Activated CD8-positive, alpha-beta memory T cell treated with anti-CD3 and anti-CD28 coated beads, Interleukin-2, amount 50 U/mL, for 24 hours (primary cell): ENCODE measurements at regions not wholly inside any gene's neighbourhood (a gene's known extent, or its start where the extent isn't known, plus 50 kb on each side); places are given as distances from the start of the nearest gene placed in this dataset.
"Not testable (repeated sequence)": the region's sequence is repeated elsewhere in the genome, so short reads cannot be mapped to it uniquely, and the experiment has no call there.

ENCODE experiments used
- DNase-seq: peaks from one replicate; pipeline ENCODE4 v3.0.0-alpha.2; 2020; ENCODE audit errors: extremely low read depth

DNA sequence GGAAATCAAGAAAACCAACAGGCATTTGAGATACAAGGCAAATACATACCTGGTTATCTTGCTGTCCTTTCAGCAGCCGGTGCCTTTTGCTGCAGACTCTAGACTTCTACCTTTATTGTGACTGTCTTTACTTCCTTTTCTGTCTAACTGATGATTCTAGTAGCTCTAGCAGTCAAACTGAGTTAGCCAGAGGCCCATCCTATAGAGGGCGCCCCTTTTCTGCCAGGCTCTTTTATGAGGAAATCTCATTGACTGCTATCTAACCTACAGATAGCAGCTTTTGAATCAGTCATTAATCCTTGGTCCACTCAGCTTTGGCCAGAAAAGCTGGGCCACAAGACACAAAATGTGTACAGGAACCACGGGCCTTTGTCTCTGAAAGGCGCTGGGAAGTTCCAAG is 87.5 kb upstream of the WSB1 start:
- DNase-seq = no peak

DNA sequence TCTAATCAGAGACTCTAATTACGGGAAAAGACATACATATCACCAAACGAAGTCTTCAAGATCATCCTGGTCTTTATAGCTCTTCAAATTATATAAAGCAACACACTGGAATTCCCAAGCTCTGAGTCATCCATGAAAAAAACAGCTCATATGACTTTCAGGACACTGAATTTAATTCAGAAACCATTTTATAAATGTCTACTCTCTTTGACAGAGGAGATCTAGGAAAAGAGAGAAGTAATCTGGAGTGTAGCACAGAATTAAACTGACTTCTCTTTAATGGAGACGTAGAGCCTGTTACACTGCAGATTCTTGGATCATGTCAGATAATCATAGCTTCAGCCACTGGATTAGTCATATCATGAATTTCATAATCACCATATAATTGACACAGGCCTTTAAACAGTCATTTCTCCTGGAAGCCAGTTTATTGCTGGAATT is 86.8 kb upstream of the WSB1 start:
- no peak for DNase-seq

DNA sequence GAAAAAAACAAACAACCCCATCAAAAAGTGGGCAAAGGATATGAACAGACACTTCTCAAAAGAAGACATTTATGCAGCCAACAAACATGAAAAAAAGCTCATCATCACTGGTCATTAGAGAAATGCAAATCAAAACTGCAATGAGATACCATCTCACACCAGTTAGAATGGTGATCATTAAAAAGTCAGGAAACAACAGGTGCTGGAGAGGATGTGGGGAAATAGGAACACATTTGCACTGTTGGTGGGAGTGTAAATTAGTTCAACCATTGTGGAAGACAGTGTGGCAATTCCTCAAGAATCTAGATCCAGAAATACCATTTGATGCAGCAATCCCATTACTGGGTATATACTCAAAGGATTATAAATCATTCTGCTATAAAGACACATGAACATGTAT is 85.5 kb upstream of the WSB1 start:
- not testable (repeated sequence) for DNase-seq

DNA sequence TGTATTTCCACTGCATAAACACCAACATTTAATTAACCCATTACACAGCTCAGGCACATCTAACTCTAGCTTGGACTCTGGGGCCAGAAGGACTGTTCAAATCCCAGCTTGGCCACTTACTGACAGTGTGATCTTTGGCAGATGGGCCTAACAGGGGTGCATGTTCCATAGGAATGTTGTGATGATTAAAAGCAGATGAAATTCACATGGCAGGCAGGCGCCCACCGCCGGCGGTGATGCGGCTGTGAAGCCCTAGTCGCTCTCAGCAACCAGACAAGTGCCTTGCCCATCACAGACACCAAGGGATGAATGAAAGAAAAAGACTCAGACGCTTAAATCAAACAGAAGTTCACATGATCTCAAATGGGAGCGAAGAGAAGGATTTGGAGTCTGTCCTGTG is 84.6 kb upstream of the WSB1 start:
- no peak for DNase-seq

DNA sequence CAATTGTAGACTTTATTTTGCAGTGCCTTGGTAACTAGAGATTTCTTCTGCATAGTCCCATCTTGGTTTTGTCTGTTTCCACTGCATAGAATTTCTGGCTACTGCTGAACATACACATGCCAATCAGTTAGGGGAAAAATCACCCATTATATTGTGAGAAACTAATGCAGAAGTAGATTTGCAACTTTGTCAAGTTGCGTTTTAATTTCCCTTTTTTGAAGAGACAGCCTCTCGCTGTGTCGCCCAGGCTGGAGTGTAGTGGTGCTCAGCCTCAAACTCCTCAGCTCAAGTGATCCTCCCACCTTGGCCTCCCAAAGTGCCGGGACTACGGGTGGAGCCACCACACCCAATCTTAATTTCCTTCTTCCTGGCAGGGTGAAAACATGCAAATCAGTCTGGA is 83.1 kb upstream of the WSB1 start:
- DNase-seq = not testable (repeated sequence)

GRCh38 chr17:27216836-27217235 is 77.1 kb upstream of the WSB1 start:
- DNase-seq = no peak

DNA sequence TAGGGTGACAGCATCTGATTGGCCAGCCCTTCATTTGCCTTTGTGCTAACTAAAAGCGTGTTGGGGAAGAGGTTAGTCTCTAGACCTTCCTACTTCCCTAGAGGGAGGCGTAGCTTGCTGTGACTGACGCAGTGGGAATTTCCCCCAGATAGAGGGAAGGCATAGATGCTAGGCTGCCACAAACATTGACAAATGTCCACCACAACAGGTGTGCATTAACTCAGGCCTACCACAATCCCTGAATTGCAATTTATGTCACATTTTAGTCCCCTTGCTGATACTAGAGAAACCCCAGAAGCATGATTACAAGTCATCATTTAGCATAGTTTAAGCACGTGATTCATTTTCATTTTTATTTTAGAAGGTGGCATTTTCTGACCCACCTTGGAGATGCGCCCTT is 76.3 kb upstream of the WSB1 start:
- no peak for DNase-seq

- no peak for DNase-seq
These were observed 75.9 kb upstream of the WSB1 start for GRCh38 chr17:27218041-27218440.

DNA sequence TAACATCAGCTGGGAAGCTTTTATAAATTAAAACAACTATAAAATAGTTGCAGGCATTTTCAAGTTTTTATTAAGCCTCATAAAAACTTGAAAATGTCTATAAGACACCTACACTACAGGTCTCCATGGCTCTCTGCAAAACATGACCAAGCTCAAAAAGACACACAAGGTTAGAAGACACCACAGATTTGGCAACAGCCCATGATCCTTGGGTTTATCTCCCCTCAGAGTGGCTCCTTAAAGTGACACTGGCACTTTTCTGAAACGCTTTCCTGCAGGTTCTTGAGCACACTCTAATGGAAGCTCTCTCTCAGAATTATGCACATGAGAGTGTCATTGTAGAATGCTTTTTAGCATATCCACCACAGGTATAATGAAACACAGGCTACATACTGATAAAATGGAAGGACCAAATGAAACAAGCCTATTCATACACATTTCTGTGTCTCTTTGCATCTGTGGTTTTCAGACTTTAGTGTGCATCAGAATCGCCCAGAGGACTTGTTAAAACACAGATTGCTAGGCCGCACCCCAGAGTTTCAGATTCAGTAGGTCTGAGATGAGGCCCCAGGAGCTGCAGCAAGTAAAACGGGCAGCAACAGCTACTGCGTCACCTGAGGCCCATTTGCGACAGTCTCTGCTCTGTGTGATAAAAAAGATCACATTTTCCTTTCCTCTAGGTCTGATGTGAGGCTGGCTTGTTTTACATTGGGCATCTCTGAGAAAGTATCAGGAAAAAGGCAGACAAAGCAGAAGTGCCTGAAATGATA is 75.0 kb upstream of the WSB1 start:
- DNase-seq = no peak

- DNase-seq = no peak
These were observed 71.4 kb upstream of the WSB1 start for GRCh38 chr17:27222515-27222914.

- DNase-seq = no peak
These were observed 69.2 kb upstream of the WSB1 start for GRCh38 chr17:27224526-27225315.

DNA sequence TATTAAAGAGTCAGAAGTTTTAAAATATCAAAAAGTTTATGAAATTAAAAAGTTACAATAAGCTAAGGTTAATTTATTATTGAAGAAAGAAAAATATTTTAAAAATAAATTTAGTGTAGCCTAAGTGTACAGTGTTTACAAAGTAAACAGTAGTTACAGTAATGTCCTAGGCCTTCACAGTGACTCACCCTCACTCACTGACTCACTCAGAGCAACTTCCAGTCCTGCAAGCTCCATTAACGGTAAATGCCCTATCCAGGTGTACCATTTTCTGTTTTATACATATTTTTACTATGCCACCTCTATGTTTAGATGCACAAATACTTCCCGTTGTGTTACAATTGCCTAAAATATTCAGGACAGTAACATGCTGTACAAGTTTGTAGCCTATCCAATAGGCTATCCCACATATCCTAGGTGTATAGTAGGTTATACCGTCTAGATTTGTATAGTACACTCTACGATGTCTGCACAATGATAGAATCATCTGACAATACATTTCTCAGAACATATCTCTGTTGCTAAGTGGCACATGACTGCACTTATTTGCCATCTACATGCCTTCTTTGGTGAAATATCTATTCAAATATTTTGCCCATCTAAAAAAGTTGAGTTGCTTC is 67.2 kb upstream of the WSB1 start:
- DNase-seq = no peak

DNA sequence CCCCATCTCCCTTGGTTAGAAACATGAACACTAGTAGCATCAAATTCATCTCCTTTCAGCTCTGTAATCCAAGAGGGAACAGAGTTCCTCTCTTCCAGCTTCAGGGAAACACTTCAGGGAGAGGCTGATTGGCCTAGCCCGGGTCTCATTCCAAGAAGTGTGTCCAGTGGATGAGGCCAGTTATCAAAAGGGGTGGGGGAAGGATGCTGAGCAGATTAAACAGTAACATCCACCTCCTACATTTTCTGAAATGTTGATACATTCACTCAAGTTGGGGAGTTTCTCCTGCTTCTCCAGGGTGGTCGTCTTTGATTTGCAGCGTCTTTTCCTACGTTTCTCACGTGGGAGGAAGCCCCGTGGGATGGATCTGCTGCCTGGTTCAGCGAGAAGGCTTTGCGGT is 62.9 kb upstream of the WSB1 start:
- DNase-seq = no peak

DNA sequence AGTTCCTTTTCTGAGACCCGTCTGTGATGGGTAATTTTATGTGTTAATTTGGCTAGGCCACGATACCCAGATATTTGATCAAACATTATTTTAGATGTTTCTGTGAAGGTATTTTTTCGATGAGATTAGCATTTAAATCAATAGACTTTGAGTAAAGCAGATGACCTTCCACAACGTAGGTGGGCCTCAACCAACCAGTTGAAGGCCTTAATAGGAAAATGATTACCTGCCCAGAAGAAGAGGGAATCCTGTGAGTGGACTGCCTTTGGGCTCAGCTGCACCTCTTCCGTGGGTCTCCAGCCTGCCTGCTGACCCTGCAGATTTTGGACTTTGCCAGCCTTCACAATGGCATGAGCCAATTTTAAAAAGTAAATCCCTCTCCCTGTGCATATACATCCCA is 61.6 kb upstream of the WSB1 start:
- DNase-seq = no peak

GRCh38 chr17:27233059-27233458 is 60.9 kb upstream of the WSB1 start:
- no peak for DNase-seq

DNA sequence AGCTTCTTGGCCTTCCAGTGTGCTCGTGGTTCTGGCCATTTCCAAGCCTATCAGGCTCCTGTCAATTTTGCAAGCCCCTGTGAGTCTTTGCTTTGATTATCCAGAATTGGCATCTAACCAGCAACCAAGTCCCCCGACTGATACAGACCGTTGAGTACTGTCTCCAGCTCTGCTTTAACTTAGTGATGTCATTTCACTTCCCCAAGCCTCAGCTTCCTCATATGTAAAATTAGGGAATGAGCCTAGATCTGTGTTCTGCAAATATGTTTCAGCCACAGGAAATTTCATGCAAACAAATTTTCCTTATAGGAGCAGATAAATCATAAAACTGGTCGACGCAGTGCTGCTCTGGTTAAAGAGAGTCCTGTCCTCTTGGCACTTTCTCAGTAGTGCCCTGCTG is 60.1 kb upstream of the WSB1 start:
- DNase-seq = no peak

DNA sequence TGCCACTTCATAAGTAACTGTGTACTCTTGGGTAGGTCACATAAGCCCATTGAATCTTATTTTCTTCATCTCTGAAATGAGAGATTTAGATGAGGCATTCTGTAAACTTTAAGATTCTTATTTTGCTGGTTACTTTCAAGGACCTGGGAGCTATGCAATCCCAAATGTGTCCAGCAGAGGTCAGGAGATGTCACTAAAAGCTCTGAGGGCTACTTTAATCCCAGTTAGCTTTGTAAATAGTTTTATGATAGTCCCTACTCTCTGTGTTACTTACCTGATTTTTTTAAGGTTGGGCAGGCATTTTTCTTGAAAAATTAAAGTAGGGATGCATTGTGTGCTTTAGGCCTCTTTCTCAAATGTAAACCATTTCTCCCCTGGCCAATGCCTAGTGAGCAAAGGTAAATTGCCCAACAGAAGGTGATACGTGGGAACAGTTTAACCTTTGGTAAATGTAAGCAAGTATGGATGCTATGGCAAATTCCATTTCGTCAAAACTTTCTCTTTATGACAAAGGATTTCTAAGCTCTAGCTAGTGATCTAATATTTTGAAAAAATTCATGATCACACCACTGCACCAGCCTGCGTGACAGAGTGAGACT is 57.1 kb upstream of the WSB1 start:
- DNase-seq = peak; percentile 51

DNA sequence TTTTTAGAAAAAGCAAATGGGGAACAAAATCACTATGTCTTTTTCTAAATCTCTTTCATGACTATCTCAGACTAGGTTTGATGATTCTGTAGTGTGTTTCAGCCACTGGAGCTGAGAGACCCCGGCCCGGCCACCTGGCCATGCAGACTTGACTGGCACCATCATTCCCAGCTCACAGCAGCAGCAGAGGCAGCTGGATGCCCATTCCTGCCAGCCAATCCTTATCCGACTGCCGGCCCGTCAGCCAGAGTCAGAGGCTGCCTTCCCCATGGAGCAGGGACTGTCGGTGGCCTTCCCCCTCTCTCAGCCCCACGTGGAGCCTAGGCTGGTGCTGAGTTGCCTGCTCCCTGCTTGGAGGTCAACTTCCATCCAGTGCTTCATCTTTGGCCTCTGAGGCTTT is 56.0 kb upstream of the WSB1 start:
- DNase-seq = no peak

GRCh38 chr17:27239046-27239445 is 54.9 kb upstream of the WSB1 start:
- no peak for DNase-seq

GRCh38 chr17:27239584-27239983 is 54.3 kb upstream of the WSB1 start:
- DNase-seq = no peak

DNA sequence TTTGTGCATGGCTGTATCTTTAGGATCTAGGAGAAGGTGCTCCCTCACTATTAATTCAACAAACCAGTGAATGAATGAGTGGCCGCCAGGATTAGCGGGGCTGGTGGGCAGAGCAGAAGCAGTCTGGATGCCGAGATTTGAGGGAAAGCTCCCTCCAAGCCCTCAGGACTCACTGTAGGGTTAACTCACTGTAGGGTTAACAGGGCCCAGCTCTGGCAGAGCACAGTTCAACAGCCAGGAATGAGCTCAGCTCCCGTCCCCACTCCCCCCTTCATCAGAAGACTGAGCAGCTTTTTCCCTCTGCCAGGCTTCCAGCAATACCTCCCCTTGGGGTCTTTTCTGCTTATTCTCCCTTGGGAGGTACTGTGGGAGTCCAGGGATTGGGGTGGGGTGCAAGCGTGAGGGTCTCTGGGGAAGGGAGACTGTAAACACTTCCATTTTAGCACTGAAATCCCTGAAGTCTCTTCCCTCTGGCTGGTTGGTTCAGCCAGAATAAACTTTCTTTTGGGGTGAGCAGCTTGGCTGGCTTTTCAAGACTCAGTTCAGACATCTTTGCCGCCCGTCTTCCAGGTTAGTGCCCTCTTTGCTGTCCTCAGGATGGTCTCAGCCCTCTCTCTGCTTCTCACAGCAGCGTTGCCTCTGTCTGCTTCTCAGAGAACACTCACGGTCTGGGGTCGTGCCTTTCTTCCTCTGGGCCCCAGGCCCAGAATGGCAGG is 53.7 kb upstream of the WSB1 start:
- no peak for DNase-seq

DNA sequence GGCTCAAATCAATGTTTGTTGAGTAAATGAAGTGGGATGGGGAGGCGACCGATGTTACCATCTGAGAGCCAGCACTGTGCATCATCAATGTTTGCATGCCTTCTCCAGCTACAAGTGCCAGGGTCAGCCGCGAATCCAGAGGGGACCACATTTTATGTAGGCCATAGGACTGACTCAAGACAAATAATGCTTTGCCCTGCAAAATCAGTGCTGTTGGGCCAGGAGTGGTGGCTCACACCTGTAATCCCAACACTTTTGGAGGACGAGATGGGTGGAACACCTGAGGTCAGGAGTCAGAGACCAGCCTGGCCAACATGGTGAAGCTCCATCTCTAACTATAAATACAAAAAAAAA is 53.1 kb upstream of the WSB1 start:
- DNase-seq = no peak
